Stimulated activated CD8-positive, alpha-beta memory T cell treated with anti-CD3 and anti-CD28 coated beads, Interleukin-12 subunit alpha, Interleukin-12 subunit beta, amount 100 ng/mL, for 1 hour (primary cell): ENCODE measurements at regions not wholly inside any gene's neighbourhood (a gene's known extent, or its start where the extent isn't known, plus 50 kb on each side); places are given as distances from the start of the nearest gene placed in this dataset.

Source experiments
- DNase-seq: peaks from one replicate; pipeline ENCODE4 v3.0.0-alpha.2; 2020; ENCODE audit warnings: low read depth

DNA sequence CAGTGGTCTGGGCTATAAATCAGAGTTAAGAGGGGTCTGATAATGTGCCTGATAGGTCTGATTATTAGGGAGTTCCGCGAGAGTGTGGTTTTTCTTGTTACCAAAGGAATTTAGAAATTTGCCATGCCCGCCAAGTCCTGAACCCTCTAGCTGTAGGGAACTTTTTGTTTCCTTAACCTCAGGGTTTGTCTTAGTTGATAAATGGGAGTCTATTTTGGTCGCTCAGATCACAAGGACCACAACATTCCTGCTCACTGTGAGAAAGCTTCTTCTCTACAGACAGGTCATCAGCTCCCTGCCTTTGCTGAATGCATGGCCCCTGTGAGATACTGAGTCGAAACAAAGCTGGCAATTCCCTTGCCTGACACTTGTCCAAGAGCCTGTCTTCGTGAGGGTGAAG lies 497.8 kb downstream of the HS3ST4 start:
- DNase-seq = no peak

DNA sequence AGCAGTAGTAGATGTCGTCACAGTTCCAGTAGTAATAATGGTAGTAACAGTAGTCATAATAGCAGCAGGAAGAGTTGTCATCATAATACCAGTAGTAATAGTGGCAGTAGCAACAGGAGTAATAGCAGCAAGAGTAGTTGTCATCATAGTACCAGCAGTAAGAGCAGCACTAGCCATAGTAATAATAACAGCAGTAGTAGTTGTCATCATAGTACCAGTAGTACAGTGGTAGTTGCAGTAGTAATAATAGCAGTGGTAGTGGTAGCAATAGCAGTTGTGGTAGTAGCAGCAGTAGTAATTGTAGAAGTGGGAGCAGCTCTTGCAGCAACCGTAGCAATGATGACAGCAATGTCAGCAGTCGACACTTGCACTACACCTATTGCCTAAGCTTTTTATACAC lies 502.8 kb downstream of the HS3ST4 start:
- no peak for DNase-seq

DNA sequence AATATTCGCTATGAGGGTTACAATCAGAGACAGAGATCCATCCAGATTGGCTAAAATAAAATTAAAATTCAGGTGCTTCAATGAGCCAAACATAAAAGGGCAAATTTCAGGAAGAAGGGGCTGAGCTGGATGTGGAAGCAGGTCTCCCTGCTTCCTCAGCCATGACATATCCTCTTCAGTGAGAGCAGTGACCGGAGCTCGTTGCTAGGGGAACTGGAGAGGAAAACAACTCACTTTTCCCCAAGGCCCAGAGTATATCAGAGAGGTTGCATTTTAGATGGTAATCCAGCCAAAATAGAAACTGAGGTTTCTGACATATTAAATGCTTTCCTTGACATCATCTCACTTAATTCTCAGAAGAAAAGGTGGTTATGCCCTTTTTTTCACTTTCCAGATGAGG lies 503.5 kb downstream of the HS3ST4 start:
- no peak for DNase-seq

DNA sequence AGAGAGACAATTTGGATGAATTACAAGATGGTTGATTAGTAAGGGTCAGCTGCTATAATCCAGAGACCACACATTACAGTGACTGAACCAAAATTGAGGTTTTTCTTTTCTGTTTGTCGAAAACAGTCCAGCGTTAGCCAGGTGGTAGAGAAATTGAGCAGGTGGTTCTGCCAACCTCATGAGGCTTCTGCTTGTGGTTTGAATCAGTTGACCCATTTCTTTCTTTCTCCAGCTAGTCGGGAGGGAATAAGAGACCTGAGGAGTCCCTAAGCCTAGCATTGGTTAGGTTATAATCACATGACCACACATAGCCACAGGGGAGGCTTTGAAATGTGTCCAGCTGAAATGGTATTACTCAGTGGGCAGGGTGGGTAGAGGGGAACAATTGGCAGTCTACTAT lies 504.6 kb downstream of the HS3ST4 start:
- DNase-seq = no peak

DNA sequence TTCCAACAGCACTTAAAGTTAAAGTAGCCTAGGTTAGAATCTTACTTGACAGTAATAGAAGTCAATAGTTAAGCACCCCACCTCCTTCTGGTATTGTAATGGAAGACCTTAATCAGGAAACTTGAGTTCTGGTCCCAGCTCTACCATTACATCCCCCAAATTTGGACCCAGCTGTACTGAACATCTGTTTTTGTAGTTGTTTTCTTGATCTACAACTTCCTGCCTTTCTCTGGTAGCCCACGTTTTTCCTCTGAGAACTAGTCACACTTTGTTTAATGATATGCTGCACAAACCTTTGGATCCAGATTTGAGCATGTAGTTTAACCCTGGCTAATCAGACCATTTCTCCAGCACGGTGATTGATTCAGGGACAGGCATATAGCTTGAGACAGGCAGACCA lies 505.0 kb downstream of the HS3ST4 start:
- no peak for DNase-seq

DNA sequence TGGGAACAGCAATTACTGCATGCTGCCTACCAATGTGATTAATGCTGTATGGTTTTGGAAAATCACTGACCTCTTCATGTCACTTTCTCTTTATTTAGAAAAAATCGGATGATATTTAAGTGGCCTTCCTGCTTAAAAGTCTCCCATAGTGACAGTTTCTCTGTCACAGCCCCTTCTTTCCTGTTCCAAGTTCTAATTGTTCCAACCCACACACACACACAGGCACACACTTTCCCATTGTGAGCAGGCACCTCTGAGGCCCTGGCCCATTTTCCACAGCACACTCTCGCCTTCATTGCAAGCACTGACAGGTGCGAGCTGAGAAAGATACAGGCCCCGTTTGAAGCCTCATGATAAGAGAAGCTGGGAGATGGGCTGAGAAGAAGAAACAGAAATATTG lies 505.9 kb downstream of the HS3ST4 start:
- DNase-seq = no peak

DNA sequence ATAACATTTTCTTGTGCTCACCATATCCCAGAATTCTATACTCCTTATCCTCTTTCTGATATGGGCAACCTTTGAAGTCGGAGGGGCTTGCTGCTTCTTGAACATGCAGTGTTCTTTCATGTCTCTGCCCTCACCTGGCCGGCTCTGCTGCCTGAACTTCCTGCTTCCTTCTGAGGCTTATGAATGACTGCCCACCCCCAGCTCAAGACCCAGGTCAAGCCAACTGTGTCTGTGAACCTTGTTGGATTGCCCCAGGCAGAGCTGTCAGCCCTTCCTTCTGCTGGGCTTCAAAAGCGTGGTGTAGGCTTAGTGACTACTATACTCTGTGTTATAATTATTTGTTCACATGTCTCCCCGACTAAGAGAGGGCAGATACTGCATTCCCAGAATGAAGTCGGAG lies 506.5 kb downstream of the HS3ST4 start:
- DNase-seq = no peak

DNA sequence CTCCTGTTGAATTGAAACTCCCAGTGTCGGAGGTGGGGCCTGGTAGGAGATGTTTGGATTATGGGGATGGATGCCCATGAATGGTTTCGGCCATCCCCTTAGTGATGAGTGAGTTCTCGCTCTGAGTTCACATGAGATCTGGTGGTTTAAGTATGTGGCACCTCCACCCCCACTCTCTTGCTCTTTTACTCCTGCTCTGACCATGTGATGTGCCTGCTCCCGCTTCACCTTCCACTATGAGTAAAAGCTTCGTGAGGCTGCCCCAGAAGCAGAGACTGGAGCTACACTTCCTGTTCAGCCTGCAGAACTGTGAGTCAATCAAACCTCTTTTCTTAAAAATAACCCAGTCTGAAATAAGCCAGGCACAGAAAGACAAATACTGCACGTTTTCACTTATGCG lies 512.4 kb downstream of the HS3ST4 start:
- no peak for DNase-seq

DNA sequence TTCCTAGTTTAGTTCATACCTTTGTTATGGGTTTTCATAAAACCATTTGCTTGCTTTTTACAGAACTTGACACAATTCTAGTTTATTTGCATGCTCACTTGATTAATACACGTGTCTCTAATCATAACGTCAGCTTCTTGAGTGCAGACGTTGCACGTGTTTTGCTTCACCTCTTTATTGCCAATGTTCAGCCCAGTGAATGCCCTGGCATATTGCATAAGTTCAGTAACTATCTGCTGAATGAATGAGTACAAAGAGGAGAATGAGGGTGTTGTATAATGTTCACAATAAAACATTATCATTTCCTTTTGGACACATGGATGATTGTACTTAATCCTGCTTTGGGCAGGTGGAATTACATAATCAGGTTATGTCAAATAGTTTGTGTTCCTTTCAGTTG lies 519.8 kb downstream of the HS3ST4 start:
- no peak for DNase-seq

DNA sequence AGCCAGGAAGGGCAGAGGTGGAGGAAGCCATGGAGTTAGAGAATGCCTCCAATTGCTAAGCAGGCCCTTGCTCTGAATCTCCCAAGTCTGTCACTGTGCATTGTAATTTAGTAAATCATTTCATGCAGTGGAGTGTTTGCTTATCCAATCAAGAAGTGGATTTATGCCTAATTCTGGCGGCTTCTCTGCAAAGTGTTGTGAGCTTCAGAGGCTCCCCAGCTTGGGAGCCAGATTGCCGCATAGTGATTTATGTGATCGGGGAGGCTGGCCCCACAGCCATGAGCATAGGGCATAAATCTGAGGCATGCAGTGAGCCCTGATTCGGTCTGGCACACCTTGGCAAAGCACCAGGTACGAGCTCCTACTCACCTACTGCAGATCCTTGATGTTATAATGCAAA lies 520.8 kb downstream of the HS3ST4 start:
- no peak for DNase-seq

DNA sequence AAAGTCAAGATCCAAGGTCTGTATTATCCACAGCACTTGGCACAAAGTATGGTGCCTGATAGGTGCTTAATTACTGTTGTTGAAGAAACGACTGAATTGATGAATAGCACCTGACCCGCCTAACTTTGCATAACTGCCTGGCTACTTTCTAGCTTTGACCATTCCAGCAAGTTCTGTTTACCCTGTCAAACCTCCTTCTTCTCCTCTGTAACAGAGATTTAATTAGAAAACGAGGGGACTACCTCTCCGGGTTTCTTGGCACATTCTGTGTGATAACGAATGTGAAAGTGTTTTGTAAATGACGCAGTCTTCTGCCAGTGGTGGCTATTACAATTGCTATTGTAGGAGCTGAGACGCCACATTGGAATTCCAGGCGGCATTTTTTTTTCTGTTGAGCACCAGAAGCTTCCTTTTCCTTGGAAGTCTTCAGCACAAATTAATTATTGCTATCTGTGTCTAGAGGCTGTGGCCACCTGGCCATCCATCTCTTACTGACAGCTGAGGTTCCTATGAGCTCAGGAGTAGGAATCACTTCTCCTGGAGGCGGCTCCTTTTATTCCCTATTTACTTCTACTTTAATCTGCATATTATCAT lies 522.9 kb downstream of the HS3ST4 start:
- DNase-seq = no peak

DNA sequence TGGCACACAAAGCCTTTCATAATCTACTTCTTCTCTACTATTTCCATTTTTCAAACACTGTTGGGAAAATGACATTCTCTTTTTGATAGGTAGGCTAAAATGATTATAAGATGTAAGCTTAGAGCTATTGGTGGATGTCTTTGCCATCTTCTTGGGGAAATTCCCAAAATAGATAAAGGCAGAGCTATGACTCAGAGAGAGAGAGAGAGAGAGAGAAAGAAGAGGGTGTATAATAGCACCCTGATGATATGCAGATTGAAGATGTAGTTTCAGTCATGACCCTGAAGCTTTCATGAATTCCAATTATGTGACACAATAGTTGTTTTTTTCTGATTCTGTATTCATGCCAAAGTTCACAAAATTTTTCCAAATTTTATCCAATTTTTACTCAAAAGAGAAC lies 529.1 kb downstream of the HS3ST4 start:
- DNase-seq = no peak

DNA sequence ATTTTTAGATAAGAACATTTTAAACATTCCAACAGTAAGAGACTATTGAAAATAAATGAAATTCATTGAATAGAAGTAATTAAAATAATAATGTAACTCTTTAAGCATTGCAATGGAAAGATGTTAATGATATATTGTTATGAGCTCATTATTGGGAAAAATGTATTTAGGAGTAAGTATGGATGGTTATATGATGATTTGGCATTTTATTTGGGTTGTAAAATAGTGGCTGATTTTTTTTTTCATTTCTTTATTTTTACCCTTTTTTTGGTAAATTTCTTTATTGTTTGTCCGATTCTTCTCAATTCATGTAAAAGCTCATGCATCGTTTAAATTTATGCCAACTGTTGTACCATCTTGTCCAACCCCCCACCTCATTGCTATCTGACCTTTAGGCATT lies 539.9 kb downstream of the HS3ST4 start:
- DNase-seq = no peak

DNA sequence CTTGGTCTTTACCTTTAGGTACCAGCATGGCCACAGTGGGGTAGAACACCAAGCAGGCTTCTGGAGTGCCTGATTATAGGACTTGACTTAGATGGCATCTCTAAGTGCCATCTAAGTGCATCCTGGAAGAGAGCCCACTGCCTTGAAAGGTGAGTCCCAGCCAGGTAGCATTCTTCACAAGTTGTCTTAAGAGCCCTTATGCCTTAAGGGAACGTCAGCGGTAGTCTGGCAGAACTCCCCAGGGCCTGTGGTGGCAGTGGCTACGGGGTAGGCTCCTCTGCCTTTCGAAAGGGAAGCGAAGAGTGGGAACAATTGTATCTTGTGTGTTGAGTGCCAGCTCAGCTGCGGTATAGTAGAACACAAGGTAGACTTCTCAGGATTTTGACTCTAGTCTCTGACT lies 549.0 kb downstream of the HS3ST4 start:
- no peak for DNase-seq

DNA sequence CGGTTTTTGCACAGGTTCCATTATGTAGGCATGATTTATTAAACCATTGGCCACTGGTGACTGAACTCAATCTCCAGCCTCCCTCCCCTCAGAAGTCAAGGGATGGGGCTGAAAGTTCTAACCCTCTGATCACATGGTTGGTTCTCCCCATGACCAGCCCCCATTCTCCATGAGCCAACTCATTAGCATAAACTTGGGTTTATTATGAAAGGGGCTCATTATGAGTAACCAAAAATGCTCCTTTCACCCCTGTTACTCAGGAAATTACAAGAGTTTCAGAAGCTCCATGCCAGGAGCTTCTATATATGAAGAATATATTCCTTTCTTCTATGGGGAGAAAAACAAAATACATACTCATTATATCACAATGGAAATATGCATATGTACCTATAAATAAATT lies 555.3 kb downstream of the HS3ST4 start:
- DNase-seq = no peak

DNA sequence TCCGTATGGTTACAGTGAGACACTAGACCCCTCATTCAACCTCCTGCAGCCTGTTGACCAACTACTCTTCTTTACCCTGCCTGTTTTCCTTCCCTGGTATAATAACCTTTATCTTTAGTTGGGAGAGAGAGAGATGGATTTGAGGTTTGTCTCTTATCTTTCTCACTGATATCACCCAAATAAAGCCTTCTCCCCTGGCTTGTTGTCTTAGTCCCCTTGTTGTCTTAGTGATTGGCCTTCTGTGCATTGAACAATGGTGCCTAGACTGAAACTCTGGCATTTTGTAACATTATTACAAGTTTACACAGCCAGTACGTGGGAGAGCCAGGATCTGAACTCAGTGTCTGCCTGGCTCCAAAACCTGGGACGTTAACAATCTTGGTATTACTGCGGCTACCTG lies 560.8 kb downstream of the HS3ST4 start:
- DNase-seq = no peak

DNA sequence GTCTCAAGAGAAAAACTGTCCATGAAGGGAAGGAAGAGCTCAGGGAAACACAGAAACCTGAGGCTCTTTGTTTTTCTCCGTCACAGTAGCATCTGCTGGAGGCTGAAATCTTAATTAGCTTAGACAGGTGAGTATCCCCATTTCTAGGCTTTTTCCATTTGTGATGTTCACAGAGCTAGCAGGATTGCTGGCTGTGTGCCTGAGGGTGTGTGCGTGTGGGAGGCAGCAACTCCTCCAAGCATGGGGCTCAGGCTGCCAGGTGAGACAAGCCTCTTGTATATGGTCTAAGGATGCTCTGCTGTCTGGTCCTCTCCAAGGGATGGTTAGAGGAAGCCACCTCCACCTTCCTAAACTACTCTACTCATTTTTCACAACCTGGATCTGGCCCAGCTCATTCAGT lies 569.9 kb downstream of the HS3ST4 start:
- no peak for DNase-seq

DNA sequence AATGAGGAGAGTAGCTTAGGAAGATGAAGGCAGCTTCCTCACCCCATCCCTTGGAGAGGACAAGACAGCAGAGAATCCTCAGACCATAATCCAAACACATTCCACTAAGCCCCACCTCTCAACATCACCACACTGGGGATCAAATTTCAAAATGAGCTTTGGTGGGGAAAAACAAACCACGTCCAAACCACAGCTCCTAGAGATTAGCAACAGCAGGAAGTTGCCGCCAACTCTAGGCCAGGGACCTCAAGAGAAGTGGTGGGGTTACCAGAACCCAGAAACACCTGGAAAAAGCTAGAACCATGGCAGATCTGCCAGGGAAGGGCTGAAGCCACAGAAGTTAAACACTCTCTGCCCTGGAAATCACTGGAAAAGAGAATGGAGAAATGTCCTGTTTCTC lies 571.6 kb downstream of the HS3ST4 start:
- no peak for DNase-seq

DNA sequence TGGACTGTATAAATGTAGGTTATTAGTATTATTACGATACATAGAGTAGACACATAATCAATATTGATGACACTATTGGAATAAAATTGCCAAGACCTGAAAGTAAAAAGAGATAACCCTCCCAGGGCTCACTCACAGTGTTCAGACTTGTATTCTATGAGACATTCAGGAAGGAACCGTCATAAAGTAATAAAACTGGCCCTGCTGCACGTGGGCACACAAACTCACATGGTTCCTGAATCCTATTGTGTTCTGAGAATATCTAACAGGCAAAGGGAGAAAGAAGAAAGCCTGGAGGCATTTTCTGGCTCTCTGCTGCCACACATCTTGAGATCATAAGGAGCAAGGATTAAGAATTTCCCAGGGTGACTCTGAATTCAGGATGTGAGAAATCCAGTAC lies 575.9 kb downstream of the HS3ST4 start:
- DNase-seq = no peak

DNA sequence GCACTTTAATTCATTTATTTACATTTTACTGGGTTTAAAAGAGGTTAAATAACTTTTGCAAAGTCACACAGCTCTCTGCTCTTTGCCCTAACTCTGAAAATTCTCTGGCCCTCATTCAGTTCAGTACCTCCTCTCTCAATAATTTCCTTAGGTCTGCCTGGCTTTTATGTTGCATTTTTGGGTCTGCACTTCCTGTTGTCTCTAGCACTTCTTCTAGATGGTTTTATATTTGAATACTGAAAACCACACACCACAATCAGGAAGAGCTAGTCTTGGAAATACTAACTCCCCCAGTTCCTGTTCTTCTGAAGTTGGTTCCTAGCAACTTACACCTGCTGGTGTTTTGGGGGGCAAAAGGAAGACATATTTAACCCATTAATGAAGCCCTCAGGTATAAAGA lies 577.9 kb downstream of the HS3ST4 start:
- DNase-seq = no peak

DNA sequence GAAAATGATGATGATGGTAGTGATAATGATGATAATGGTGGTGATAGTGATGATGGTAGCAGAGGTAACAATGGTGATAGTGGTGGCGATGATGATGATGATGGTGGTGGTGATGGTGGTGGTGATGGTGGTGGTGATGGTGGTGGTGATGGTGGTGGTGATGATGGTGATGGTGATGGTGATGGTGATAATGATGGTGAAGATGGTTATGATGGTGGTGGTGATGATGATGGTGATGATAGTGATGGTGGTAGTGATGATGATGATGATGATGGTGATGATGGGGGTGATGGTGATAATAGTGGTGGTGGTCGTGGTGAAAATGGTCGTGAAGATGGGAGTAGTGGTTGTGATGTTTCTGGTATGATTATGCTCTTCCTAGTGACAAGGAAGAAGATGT lies 581.8 kb downstream of the HS3ST4 start:
- DNase-seq = no peak

DNA sequence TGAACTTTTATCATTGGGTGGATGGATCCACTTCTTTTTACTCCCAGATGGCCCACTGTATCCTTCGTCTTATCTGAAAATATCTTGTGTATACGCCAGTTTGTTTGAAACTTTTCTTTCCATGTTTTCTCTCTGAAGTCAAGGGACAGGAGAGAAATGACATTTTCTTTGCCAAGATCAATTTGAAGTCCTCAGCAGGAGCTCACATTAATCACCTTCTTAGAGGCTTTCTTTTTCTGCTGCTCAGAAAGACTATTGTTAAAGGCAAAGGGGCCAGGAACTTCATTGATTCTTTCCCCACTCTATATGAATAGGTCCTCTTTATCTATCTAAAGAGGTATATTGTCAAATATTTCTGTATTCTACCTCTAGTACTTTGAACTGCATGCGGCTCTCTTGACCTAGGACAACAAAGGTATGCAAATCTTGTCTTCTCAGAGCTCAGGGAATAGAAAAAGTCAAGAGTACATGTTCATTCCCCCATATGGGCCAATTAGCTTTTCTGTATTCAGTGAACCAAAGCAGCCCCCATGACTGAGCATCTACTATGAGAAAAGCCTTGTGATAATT lies 583.3 kb downstream of the HS3ST4 start:
- DNase-seq = no peak

DNA sequence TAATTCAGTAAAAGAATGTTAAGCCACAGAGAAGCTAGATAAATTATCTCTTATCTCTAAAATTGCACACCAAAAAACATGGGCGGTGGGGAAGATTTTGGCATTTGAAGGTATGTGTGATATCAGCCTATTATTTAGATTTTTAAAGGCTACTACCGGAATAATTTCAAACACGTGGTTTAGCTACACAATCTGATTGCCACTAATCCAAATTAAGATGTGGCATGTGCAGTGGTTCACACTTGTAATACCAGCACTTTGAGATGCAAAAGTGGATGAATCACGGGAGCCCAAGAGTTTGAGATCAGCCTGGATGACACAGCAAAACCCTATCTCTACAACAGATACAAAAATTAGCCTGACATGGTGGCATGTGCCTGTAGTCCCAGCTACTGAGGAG lies 584.5 kb downstream of the HS3ST4 start:
- no peak for DNase-seq

DNA sequence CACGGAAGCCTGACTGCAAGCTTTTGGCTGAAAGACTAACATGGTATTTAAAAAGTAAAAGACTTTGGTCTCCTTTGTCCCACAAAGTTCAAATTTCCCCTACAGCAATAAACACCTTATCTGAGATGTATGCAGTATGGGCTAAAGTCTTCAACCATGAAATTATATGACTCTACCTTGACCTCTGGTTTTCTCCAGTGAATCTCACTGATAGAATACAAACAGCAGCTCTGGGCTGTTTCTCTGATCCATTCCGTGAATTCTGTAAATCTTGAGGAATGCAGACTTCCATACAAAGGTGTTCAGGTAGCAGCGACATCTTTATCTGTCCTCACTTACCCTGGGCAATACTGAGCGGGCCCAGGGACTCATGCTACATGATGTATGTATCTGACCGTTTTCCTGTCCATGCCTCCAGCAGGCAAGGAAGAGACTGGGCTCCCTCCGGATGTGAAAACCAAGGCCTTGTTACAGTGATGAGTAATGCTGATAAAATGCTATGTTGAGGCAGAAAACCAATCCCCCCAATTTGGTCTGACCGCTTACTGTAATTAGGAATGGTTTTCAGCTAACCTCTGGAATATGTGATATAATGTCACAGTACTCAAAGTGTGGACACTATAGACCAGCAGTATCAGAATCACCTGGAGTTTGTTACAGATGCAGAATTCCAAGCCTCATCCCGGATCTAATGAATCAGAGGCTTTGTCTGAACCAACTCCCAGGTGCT lies 589.8 kb downstream of the HS3ST4 start:
- no peak for DNase-seq
